AG04449 (cell line): ENCODE measurements at regions not wholly inside any gene's neighbourhood (a gene's known extent, or its start where the extent isn't known, plus 50 kb on each side); places are given as distances from the start of the nearest gene placed in this dataset.
"Not testable (repeated sequence)": the region's sequence is repeated elsewhere in the genome, so short reads cannot be mapped to it uniquely, and the experiment has no call there.

Experiments
- CTCF ChIA-PET: fragments of 350-600 bp; formaldehyde crosslinking; extraction: SDS; loops from one replicate; lab custom pipeline; 2021; ENCODE audit warnings: antibody characterized with exemption; lab: Yijun Ruan, JAX
- POLR2A ChIA-PET: fragments of 400-600, 350-600 bp; formaldehyde crosslinking; extraction: SDS; loops from one replicate; lab custom pipeline; 2020; ENCODE audit warnings: antibody characterized with exemption, inconsistent platforms; lab: Yijun Ruan, JAX
- DNase-seq: peaks from one replicate; pipeline ENCODE4 v3.0.0-alpha.2; 2010; ENCODE audit warnings: low read depth, low spot score
- H3K4me3 ChIP-seq: 2 replicates; pipeline ENCODE4 v1.5.1; 2011; ENCODE audit warnings: low read depth, mild to moderate bottlenecking, control low read depth, low read length
- TF ChIP-seq, protein P1 (sequence below): IDR thresholded peaks from one replicate; pipeline ENCODE4 v1.5.1; 2011; ENCODE audit warnings: mild to moderate bottlenecking, moderate library complexity, low read length, control low read depth, inconsistent platforms; ENCODE audit not compliant: insufficient read depth; ENCODE audit errors: missing control alignments

GRCh38 chrX:55919367-55920221 lies 202.0 kb downstream of the RRAGB start:
- CTCF ChIA-PET: no interaction called here
- POLR2A ChIA-PET: no interaction called here
- TF ChIP-seq, protein P1, sequence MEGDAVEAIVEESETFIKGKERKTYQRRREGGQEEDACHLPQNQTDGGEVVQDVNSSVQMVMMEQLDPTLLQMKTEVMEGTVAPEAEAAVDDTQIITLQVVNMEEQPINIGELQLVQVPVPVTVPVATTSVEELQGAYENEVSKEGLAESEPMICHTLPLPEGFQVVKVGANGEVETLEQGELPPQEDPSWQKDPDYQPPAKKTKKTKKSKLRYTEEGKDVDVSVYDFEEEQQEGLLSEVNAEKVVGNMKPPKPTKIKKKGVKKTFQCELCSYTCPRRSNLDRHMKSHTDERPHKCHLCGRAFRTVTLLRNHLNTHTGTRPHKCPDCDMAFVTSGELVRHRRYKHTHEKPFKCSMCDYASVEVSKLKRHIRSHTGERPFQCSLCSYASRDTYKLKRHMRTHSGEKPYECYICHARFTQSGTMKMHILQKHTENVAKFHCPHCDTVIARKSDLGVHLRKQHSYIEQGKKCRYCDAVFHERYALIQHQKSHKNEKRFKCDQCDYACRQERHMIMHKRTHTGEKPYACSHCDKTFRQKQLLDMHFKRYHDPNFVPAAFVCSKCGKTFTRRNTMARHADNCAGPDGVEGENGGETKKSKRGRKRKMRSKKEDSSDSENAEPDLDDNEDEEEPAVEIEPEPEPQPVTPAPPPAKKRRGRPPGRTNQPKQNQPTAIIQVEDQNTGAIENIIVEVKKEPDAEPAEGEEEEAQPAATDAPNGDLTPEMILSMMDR: no peak
- H3K4me3 ChIP-seq: no peak overlapping the region
- no peak for DNase-seq

- POLR2A ChIA-PET: no interaction called here
- H3K4me3 ChIP-seq: no peak overlapping the region
- TF ChIP-seq, protein P1: no peak
- DNase-seq: no peak
- CTCF ChIA-PET: no interaction called here
Observed at GRCh38 chrX:55924574-55924973, 207.0 kb downstream of the RRAGB start.

GRCh38 chrX:55928529-55928928 lies 211.0 kb downstream of the RRAGB start:
- H3K4me3 ChIP-seq, POLR2A ChIA-PET, DNase-seq, CTCF ChIA-PET: not testable (repeated sequence)
